Stimulated activated CD8-positive, alpha-beta memory T cell treated with anti-CD3 and anti-CD28 coated beads, Interleukin-4, amount 100 ng/mL, for 48 hours (primary cell): ENCODE measurements at regions not wholly inside any gene's neighbourhood (a gene's known extent, or its start where the extent isn't known, plus 50 kb on each side); places are given as distances from the start of the nearest gene placed in this dataset.

Source experiments
- DNase-seq: peaks from one replicate; pipeline ENCODE4 v3.0.0-alpha.2; 2020

GRCh38 chr5:62127098-62127736, 178.8 kb upstream of the KIF2A start:
- DNase-seq, result no peak

GRCh38 chr5:62130107-62130506, 175.9 kb upstream of the KIF2A start:
- no peak for DNase-seq

- DNase-seq, result no peak
These were observed 173.7 kb upstream of the KIF2A start for GRCh38 chr5:62132276-62132675.

- DNase-seq, result no peak
These were observed 172.6 kb upstream of the KIF2A start for GRCh38 chr5:62133426-62133825.

- no peak for DNase-seq
These were observed 171.2 kb upstream of the KIF2A start for GRCh38 chr5:62134811-62135210.

- no peak for DNase-seq
These were observed 168.4 kb upstream of the KIF2A start for GRCh38 chr5:62137628-62138027.

GRCh38 chr5:62138607-62139006, 167.4 kb upstream of the KIF2A start:
- DNase-seq, result no peak

- DNase-seq, result no peak
These were observed 166.3 kb upstream of the KIF2A start for GRCh38 chr5:62139741-62140140.

GRCh38 chr5:62142351-62142750, 163.7 kb upstream of the KIF2A start:
- no peak for DNase-seq

GRCh38 chr5:62143268-62144229, 162.5 kb upstream of the KIF2A start:
- DNase-seq, result no peak

GRCh38 chr5:62144401-62145022, 161.5 kb upstream of the KIF2A start:
- DNase-seq, result no peak

GRCh38 chr5:62149879-62150278, 156.1 kb upstream of the KIF2A start:
- no peak for DNase-seq

GRCh38 chr5:62152394-62153087, 153.5 kb upstream of the KIF2A start:
- DNase-seq, result no peak

GRCh38 chr5:62154758-62155157, 151.2 kb upstream of the KIF2A start:
- no peak for DNase-seq

- DNase-seq, result no peak
These were observed 150.0 kb upstream of the KIF2A start for GRCh38 chr5:62155988-62156387.

- no peak for DNase-seq
These were observed 138.4 kb upstream of the KIF2A start for GRCh38 chr5:62167561-62168057.

GRCh38 chr5:62168506-62169281, 137.3 kb upstream of the KIF2A start:
- no peak for DNase-seq

GRCh38 chr5:62178258-62178657, 127.7 kb upstream of the KIF2A start:
- no peak for DNase-seq

- DNase-seq, result no peak
These were observed 123.2 kb upstream of the KIF2A start for GRCh38 chr5:62182802-62183201.

GRCh38 chr5:62183727-62184126, 122.3 kb upstream of the KIF2A start:
- DNase-seq, result no peak

- DNase-seq, result no peak
These were observed 121.6 kb upstream of the KIF2A start for GRCh38 chr5:62184444-62184843.

- no peak for DNase-seq
These were observed 115.8 kb upstream of the KIF2A start for GRCh38 chr5:62190173-62190572.
